ENCODE measurements at regions not wholly inside any gene's neighbourhood (a gene's known extent, or its start where the extent isn't known, plus 50 kb on each side); places are given as distances from the start of the nearest gene placed in this dataset.

GRCh38 chr1:189275796-189276195 lies 1201.9 kb downstream of the BRINP3 start:
- H3K36me3 ChIP-seq (replicated peaks in 1 of 2; ENCODE audit: insufficient read depth in 1 of 2, low read depth in 2 of 2), result no peaks in the 10 kb centered on the region
- ATAC-seq (no peak), DNase-seq (no peak)
- no peaks in the 10 kb centered on the region for H3K9me3 ChIP-seq
- no peaks in the 10 kb centered on the region for H3K27me3 ChIP-seq
- intact Hi-C loops (cut with DNase I), result no loop called here
- no peaks in the 10 kb centered on the region for H3K4me1 ChIP-seq
- H3K27ac ChIP-seq, result no peak overlapping the region
- TF ChIP-seq POLR2A (IDR thresholded peaks at IDR 0.05), result no peak
- TF ChIP-seq, protein P1, sequence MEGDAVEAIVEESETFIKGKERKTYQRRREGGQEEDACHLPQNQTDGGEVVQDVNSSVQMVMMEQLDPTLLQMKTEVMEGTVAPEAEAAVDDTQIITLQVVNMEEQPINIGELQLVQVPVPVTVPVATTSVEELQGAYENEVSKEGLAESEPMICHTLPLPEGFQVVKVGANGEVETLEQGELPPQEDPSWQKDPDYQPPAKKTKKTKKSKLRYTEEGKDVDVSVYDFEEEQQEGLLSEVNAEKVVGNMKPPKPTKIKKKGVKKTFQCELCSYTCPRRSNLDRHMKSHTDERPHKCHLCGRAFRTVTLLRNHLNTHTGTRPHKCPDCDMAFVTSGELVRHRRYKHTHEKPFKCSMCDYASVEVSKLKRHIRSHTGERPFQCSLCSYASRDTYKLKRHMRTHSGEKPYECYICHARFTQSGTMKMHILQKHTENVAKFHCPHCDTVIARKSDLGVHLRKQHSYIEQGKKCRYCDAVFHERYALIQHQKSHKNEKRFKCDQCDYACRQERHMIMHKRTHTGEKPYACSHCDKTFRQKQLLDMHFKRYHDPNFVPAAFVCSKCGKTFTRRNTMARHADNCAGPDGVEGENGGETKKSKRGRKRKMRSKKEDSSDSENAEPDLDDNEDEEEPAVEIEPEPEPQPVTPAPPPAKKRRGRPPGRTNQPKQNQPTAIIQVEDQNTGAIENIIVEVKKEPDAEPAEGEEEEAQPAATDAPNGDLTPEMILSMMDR (IDR thresholded peaks at IDR 0.05), result no peak
- no peak overlapping the region for H3K4me3 ChIP-seq
- 88 to 92% methylated on average over 1 of the region's 1 CpG for WGBS, 2 donors

GRCh38 chr1:189289346-189289745 lies 1188.3 kb downstream of the BRINP3 start:
- Histone ChIP-seq H3K27me3 (no peaks in the 10 kb centered on the region), H3K4me1 (no peaks in the 10 kb centered on the region), H3K27ac (no peak overlapping the region), H3K9me3 (no peaks in the 10 kb centered on the region), H3K4me3 (no peak overlapping the region), H3K36me3 (replicated peaks in 1 of 2; ENCODE audit: insufficient read depth in 1 of 2, low read depth in 2 of 2) (no peaks in the 10 kb centered on the region)
- no peak for ATAC-seq
- TF ChIP-seq, protein P1 (IDR thresholded peaks at IDR 0.05), result no peak
- no peak for TF ChIP-seq POLR2A (IDR thresholded peaks at IDR 0.05)
- 63 to 64% methylated on average over 3 of the region's 3 CpGs for WGBS, 2 donors
- intact Hi-C loops (cut with DNase I), result no loop called here
- DNase-seq, result no peak

DNA sequence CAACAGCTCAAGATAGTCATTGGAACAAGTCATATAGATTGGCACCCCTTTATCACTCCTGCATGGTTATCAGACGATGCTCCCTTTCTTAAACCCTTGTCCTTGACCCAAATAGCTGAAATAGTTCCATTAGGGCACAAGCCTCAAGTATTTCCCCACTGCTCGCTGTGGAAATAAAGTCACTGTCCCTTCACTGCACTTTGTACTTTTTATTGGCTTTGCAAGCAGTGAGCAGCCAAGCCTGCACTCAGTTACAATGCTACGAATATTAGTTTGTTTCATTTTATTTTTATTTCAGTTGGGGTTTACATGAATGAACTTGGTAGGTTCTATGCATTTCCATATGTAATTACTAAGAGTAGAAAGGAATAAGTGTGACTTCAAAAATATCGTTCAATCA lies 1176.4 kb downstream of the BRINP3 start:
- Histone ChIP-seq H3K9me3 (no peaks in the 10 kb centered on the region), H3K27ac (no peak overlapping the region), H3K27me3 (no peaks in the 10 kb centered on the region), H3K4me3 (no peak overlapping the region), H3K4me1 (no peaks in the 10 kb centered on the region), H3K36me3 (replicated peaks in 1 of 2; ENCODE audit: insufficient read depth in 1 of 2, low read depth in 2 of 2) (no peaks in the 10 kb centered on the region)
- no peak for TF ChIP-seq POLR2A (IDR thresholded peaks at IDR 0.05)
- TF ChIP-seq, protein P1 (IDR thresholded peaks at IDR 0.05), result no peak
- intact Hi-C loops (cut with DNase I), result no loop called here
- WGBS, 2 donors, result 57 to 58% methylated on average over 4 of the region's 4 CpGs
- DNase-seq (no peak), ATAC-seq (no peak)

- H3K4me1 ChIP-seq, result no peaks in the 10 kb centered on the region
- H3K27ac ChIP-seq, result no peak overlapping the region
- DNase-seq, result no peak
- TF ChIP-seq POLR2A (IDR thresholded peaks at IDR 0.05), result no peak
- TF ChIP-seq, protein P1 (IDR thresholded peaks at IDR 0.05), result no peak
- no peak overlapping the region for H3K4me3 ChIP-seq
- intact Hi-C loops (cut with DNase I), result no loop called here
- no peaks in the 10 kb centered on the region for H3K36me3 ChIP-seq (replicated peaks in 1 of 2; ENCODE audit: insufficient read depth in 1 of 2, low read depth in 2 of 2)
- H3K9me3 ChIP-seq, result no peaks in the 10 kb centered on the region
- no peak for ATAC-seq
- WGBS, 2 donors, result 50 to 51% methylated on average over 2 of the region's 2 CpGs
- H3K27me3 ChIP-seq, result no peaks in the 10 kb centered on the region
These were observed 1172.4 kb downstream of the BRINP3 start for GRCh38 chr1:189305279-189305678.

GRCh38 chr1:189311915-189312314 lies 1165.7 kb downstream of the BRINP3 start:
- Histone ChIP-seq H3K27ac (no peak overlapping the region), H3K36me3 (replicated peaks in 1 of 2; ENCODE audit: insufficient read depth in 1 of 2, low read depth in 2 of 2) (no peaks in the 10 kb centered on the region), H3K4me3 (no peak overlapping the region), H3K4me1 (no peaks in the 10 kb centered on the region), H3K9me3 (no peaks in the 10 kb centered on the region), H3K27me3 (no peaks in the 10 kb centered on the region)
- no peak for ATAC-seq
- no peak for TF ChIP-seq POLR2A (IDR thresholded peaks at IDR 0.05)
- TF ChIP-seq, protein P1 (IDR thresholded peaks at IDR 0.05), result no peak
- intact Hi-C loops (cut with DNase I), result no loop called here
- WGBS, 2 donors, result 64 to 79% methylated on average over 2 of the region's 2 CpGs
- DNase-seq, result no peak

Data from body of pancreas (tissue), 4 donors.